Inflammatory macrophage treated with lipopolysaccharide for 4 hours (primary cell): ENCODE measurements at regions not wholly inside any gene's neighbourhood (a gene's known extent, or its start where the extent isn't known, plus 50 kb on each side); places are given as distances from the start of the nearest gene placed in this dataset.
"Not testable (repeated sequence)": the region's sequence is repeated elsewhere in the genome, so short reads cannot be mapped to it uniquely, and the experiment has no call there.

Experiments used
- DNase-seq: peaks from one replicate; pipeline ENCODE4 v3.0.0-alpha.2; 2020

DNA sequence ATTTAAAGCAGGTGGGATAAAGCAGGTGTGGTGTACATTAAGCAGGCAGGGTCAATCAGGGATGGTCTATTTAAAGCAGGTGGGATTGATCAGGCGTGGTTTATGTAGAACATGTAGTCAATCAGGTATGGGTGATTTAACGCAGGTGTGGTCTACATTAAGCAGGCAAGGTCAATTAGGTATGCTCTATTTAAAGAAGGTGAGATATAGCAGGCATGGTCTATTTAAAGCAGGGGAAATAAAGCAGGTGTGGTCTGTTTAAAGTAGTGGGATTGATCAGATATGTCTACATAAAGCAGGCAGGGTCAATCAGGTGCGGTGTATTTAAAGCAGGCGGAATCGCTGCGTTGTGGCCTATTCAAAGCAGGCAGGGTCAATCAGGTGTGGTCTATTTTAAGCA is 88.6 kb upstream of the MXRA5 start:
- no peak for DNase-seq

DNA sequence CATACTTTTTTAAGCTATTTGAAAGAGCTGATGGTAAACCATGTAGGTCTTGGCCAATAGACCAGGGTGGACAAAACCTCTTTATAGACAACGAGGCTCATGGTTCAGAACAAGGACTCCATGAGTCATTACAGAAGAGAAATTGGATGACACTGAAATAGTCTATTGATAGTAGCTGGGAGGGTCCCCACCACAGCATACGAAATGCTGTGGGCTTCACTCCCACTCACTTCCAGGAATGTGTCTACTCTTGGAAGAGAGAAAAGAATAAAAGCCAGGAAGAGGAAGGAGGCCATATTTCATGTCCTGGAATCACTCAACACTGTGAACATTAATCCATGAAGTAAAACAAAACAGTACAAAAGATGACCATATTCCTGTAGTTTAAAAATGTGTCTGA is 82.3 kb upstream of the MXRA5 start:
- DNase-seq: no peak

GRCh38 chrX:3426552-3426951 is 80.1 kb upstream of the MXRA5 start:
- DNase-seq: no peak

DNA sequence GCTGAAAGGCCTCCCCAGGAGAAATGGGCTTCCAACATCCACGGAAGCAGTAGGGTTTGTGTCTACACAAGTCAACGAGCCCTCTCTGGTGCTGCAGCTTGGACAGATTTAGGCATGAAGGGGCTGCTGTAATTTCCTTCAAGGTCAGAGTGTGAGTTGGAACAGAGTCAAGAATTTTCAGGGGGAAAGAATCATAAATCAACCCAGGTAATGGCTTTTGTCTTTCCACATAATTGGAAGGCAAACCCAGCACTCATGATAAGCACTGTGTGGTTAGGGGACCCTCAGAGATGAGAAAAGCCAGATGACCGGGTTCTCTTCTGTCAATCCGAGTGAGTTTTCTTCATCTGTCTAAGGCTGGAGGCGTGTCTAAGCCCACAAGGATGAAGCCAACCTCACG is 78.6 kb upstream of the MXRA5 start:
- DNase-seq: no peak

- no peak for DNase-seq
These were observed 73.9 kb upstream of the MXRA5 start for GRCh38 chrX:3420316-3420715.

- DNase-seq: no peak
These were observed 68.6 kb upstream of the MXRA5 start for GRCh38 chrX:3415011-3415410.

GRCh38 chrX:3411626-3412025 is 65.2 kb upstream of the MXRA5 start:
- not testable (repeated sequence) for DNase-seq

DNA sequence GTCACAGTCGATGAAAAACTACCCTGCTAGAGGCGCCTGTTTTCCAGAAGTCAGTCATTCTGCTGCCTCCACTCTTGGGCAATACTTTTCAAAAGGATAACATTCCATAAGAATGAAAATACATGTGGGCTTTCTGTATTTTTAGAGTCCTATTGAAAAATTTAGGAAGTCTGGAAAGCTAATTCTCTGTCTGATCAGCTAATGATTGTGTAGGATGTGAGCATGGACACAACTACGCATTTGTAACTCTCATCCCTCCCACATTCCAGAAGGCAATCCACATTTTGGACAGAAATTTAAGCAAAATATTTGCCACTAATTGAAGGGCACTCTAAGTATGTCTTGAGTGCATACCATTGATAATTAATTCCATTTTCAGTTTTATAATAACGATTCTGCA is 63.5 kb upstream of the MXRA5 start:
- DNase-seq: not testable (repeated sequence)

GRCh38 chrX:3407781-3408180 is 61.3 kb upstream of the MXRA5 start:
- no peak for DNase-seq

DNA sequence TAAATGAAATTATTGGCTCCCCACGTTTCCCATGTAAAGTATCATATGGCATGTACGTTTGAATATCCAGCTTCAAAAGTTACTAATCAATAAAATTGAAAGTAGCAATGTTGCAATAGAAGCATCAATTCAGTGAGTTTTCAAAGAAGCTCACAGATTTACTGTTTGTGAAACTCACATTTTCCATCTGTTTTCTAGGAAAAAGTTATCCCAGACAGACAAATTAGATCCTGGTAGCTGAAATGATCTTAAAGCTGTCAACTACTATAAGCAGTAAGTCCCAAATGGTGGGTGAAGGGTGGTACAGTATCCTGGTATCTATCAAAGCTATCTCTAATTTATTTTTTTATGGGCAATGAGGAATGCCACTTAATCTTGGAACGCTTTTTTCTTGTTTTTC is 60.7 kb upstream of the MXRA5 start:
- DNase-seq: no peak

GRCh38 chrX:3403748-3404147 is 57.3 kb upstream of the MXRA5 start:
- DNase-seq: no peak
